ENCODE measurements at regions not wholly inside any gene's neighbourhood (a gene's known extent, or its start where the extent isn't known, plus 50 kb on each side); places are given as distances from the start of the nearest gene placed in this dataset.
"Not testable (repeated sequence)": the region's sequence is repeated elsewhere in the genome, so short reads cannot be mapped to it uniquely, and the experiment has no call there.

DNA sequence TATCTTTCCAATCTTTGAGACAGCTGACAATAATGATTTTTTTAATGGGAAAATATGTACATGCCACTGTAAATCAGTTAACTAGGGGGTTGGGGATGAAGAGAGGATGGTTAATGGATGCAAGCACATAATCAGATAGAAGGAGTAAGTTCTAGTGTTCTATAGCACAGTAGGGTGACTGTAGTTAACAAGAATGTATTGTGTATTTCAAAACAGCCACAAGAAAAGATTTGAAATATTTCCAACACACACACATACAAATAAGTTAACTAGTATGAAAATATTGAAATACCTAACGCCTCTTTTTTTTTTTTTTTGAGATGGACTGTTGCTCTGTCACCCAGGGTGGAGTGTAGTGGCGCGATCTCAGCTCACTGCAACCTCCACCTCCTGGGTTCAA is 153.4 kb upstream of the SALL4 start:
- DNase-seq = no peak

DNA sequence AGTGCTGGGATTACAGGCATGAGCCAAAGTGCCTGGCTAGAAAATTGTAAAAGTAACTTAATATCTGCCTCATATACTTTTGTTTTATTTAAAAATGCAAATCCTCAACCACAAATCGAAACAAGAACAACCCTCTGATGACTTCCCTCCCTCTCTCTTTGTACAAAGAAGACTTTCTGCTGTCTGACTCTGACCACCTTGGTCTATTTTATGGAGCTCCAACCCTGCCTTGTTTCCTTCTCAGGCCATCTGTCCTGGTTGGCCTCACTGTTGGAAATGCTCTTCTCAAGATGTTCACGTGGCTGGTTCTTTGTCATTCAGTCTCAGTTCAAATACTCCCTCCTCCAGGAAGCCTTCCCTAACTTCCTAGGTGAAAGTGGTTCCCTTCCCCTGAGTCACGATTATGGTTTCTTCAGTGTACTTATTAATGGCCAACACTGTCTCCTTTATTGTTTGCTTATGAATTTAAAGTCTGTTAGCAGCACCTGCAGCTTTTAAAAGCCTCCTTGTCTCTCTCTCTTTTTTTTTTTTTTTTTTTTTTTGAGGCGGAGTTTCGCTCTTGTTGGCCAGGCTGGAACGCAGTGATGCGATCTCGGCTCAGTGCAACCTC is 151.5 kb upstream of the SALL4 start:
- DNase-seq = no peak

- no peak for DNase-seq
Observed at GRCh38 chr20:51950926-51951325, 148.6 kb upstream of the SALL4 start.

- no peak for DNase-seq
Observed at GRCh38 chr20:51946586-51946985, 144.3 kb upstream of the SALL4 start.

GRCh38 chr20:51945881-51946280 is 143.6 kb upstream of the SALL4 start:
- DNase-seq = no peak

GRCh38 chr20:51945177-51945576 is 142.9 kb upstream of the SALL4 start:
- no peak for DNase-seq

DNA sequence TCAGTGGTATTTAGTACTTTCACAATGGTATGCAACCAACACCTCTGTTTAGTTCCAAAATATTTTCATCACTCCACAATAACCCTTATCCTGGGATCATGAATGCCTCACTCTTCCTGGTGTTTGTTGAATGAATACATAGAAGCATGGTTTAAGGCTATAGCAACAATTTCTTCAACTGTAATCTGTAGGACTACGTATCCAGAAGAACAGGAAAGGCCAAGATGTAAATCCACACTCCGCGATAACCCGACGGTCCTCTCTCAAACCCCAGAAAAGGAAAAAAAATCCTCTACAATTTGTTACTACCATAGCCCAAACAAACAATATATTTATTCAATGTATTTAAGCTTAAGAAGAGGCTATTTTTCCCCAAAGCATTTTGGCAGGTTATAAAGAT is 141.4 kb upstream of the SALL4 start:
- no peak for DNase-seq

- DNase-seq = not testable (repeated sequence)
Observed at GRCh38 chr20:51943326-51943725, 141.0 kb upstream of the SALL4 start.

DNA sequence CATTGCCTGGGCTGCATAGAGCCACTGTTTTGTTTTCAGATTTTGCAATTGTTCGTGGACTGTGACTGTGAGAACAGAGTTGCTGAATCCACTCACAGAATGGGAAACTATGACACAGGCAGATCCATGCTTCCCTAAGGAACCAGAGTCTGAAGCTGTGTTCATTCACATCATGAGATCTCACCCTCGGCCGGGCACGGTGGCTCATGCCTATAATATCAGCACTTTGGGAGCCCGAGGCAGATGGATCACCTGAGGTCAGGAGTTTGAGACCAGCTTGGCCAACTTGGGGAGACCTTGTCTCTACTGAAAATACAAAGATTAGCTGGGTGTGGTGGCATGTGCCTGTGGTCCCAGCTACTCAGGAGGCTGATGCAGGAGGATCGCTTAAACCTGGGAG is 139.2 kb upstream of the SALL4 start:
- DNase-seq = no peak

DNA sequence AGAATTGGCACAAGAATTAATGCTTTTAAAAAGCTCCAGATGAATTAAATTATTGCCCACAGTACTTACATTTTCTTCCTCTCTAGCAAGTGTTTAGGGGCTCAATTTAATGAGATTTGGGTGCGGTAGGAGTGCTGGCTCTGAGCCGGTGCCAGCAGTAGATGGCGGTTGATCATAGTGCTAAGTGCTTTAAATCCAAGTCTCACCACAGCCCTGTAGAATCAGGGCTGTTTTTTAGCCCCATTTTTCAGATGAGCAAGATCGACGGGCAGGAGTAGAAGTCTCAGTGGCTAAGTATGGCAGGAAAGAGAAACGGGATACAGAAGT is 136.9 kb upstream of the SALL4 start:
- DNase-seq = no peak

DNA sequence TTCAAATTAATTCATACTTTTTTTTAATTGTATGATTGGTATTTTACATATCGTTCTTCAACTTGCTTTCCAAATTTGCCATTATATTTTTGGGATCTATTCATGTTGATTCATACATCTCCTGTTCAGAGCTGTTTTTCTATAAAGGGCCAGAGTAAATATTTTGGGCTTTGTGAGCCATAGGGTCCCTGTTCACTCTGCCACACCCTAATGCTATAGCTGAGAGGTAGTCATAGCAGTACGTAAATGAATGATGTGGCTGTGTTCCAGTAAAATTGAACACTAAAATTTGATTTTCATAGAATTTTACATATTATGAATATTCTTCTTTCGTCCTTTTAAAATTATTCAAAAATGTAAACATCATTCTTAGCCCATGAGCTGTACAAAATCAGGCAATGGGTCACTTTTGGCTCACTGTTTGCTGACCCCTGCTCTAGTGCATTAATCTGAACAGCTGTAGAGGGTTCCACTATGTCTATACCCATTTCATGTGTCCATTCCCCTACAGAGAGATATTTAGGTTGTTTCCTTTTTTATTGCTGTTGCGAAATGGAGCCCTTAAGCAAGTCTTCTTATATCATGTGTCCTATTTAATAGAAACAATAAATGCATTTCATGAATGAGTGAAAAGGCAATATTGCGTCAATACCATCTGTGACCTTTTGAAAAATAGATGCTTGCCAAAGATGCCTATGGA is 136.4 kb upstream of the SALL4 start:
- DNase-seq = peak; percentile 86

GRCh38 chr20:51937779-51938178 is 135.5 kb upstream of the SALL4 start:
- no peak for DNase-seq

DNA sequence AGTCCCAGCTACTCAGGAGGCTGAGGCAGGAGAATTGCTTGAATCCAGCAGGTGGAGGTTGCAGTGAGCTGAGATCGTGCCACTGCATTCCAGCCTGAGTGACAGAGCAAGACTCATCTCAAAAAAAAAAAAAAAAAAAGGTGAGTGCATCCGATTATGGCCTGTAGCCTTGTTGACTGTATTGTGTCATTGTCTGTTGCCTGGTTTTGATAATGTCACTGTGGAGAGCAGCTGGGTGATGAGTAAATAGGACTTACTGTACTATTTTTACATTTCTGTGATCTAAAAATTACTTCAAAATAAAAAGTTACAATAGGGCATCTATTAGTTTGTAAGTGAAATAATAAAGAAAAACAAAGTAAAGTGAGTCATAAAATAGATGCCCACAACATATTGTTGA is 134.1 kb upstream of the SALL4 start:
- no peak for DNase-seq

GRCh38 chr20:51935003-51935358 is 132.7 kb upstream of the SALL4 start:
- no peak for DNase-seq

DNA sequence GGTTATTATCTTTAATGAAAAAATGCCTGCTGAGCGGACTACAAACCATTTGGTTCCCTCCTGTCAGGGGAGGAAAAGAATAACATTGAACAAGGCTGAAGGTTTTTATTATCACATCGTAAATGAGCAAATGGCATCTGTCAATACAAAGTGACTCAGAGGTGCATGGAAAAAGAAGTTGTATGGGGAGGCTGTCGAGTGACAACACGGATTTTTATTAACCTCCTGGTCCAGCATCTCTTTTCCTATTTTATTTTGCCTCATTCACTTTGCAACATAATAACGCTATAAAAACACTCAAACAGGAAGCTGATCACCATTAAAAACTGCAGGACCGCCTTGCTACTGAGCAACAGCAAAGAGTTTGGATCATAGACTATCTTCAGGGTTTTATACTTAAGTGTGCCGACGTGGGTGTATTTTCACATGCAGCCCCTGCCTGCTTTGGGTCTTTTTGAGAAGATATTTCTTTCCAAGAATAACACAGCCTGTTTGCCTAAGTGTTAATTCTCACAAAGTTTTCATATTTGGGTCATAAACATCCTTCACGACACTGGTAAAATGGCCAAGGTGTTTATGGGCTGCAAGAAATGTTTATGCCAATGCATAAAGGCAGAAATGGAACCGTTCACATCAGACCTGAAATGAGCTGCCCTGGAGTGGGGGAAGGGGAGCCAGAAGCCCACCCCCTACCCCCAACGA is 132.1 kb upstream of the SALL4 start:
- DNase-seq = peak; percentile 69

DNA sequence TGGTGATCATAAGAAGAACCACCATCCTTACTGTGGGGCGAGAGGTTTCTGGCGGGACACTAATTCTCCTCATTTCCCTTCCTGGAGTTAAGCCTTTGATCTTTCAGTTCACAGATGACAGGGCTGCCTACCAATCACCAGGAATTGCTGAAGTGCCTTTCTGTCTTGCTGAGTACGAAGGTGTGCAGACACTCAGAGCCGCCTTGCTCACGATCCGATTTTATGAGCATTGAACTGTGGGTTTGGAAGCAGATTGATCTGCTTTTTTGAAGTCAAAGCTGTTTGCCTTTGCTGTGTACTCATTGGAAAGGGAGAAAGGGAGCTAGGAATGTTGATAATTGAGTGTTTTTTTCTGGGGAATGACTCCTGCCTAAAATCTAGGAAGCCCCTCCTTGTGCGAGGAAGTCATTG is 129.1 kb upstream of the SALL4 start:
- DNase-seq = no peak

DNA sequence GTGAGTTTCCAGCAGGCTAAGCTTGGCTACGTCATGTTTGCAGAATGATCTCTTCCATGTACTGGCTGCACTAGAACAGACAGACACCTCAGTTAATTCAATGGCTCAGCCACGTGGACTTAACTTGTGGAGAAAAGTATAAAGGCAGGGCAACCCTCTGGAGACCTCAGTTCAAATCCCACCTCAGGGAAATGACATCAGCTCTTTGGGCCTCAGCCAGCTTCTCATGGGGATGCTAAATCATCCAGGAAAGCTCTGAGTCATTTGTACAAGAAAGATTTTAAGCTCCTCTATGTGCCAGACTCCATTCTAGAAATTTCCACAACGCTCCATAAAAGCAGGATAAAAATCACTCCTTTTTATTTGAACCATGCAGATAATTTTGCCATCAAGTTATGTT is 128.5 kb upstream of the SALL4 start:
- no peak for DNase-seq

GRCh38 chr20:51928931-51929330 is 126.6 kb upstream of the SALL4 start:
- DNase-seq = no peak

GRCh38 chr20:51927970-51928369 is 125.6 kb upstream of the SALL4 start:
- DNase-seq = not testable (repeated sequence)

GRCh38 chr20:51926670-51927305 is 124.5 kb upstream of the SALL4 start:
- DNase-seq = no peak

DNA sequence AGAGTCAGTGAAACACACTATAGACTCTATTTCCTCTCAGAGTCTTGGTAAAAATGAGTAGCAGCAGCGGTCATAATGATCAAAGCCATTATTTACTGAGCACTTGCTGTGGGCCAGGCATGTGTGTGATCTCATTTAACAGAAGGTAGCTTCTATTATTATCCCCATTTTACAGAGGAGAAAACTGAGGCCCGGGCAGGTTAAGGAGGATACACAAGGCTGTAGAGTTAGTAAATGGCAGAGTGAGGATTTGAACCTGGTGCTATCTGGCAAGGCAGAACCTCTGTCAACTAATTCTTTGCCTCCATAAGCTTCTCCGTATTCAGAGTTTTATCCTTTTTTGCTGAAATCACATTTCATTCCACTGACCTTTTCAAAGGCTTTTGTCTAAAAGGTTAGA is 122.2 kb upstream of the SALL4 start:
- DNase-seq = no peak

GRCh38 chr20:51923633-51924032 is 121.3 kb upstream of the SALL4 start:
- DNase-seq = no peak

DNA sequence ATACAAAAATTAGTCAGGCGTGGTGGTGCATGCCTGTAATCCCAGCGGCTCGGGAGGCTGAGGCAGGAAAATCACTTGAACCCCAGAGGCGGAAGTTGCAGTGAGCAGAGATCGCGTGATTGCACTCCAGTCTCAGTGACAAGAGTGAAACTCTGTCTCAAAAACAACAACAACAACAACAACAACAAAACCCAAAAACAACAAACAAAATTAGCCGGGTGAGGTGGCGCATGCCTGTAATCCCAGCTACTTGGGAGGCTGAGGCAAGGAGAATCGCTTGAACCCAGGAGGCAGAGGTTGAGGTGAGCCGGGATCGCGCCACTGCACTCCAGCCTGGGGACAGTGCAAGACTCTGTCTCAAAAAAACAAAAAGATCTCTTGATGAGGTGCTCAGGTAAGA is 120.5 kb upstream of the SALL4 start:
- DNase-seq = not testable (repeated sequence)

DNA sequence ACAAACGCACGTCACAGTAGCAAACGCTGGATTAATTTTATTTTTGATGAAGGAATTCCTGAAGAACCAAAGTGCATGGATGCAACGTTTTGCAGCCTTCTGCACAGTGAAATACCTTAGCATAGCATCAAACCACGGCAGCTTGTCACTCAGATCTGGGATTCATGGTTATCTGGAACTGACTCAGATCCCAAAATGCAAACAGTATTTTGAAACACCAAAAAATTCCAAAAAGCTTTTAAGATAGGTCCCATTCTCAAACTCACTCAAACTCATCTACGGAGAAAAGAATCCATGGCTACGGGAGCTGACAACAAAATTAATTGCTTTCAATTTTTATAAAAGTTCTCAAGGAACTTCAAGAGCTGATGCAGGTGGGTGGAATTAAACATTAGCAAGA is 116.2 kb upstream of the SALL4 start:
- no peak for DNase-seq
